HUES64 (cell line): ENCODE measurements at regions not wholly inside any gene's neighbourhood (a gene's known extent, or its start where the extent isn't known, plus 50 kb on each side); places are given as distances from the start of the nearest gene placed in this dataset.

Experiments used
- H3K27ac ChIP-seq: 2 replicates; pipeline ENCODE4 v1.7.0; 2013; ENCODE audit warnings: low read depth, low read length, inconsistent platforms
- H3K27me3 ChIP-seq: 2 replicates; pipeline ENCODE4 v1.6.1; 2013; ENCODE audit warnings: mild to moderate bottlenecking, low read length; ENCODE audit not compliant: insufficient read depth
- H3K36me3 ChIP-seq: 2 replicates; pipeline ENCODE4 v1.6.1; 2013; ENCODE audit warnings: mild to moderate bottlenecking, low read length; ENCODE audit not compliant: insufficient read depth
- H3K4me1 ChIP-seq: 2 replicates; pipeline ENCODE4 v1.6.1; 2013; ENCODE audit warnings: mild to moderate bottlenecking, low read length, moderate library complexity; ENCODE audit not compliant: insufficient read depth
- H3K4me3 ChIP-seq: 2 replicates; pipeline ENCODE4 v1.5.1; 2013; ENCODE audit warnings: mild to moderate bottlenecking, low read length, moderate library complexity
- H3K9ac ChIP-seq: 2 replicates; pipeline ENCODE4 v1.6.1; 2013; ENCODE audit warnings: mild to moderate bottlenecking, low read depth, low read length
- H3K9me3 ChIP-seq: 2 replicates; pipeline ENCODE4 v1.6.1; 2013; ENCODE audit warnings: low read depth, low read length; ENCODE audit not compliant: insufficient read depth
- WGBS: fragments of 150-250, 120-280 bp; methylation state at CpG from one replicate; pipeline ENCODE4 v1.1.7; 2013; ENCODE audit warnings: missing lambda C conversion rate; 5-methylcytosine and 5-hydroxymethylcytosine counted together

DNA sequence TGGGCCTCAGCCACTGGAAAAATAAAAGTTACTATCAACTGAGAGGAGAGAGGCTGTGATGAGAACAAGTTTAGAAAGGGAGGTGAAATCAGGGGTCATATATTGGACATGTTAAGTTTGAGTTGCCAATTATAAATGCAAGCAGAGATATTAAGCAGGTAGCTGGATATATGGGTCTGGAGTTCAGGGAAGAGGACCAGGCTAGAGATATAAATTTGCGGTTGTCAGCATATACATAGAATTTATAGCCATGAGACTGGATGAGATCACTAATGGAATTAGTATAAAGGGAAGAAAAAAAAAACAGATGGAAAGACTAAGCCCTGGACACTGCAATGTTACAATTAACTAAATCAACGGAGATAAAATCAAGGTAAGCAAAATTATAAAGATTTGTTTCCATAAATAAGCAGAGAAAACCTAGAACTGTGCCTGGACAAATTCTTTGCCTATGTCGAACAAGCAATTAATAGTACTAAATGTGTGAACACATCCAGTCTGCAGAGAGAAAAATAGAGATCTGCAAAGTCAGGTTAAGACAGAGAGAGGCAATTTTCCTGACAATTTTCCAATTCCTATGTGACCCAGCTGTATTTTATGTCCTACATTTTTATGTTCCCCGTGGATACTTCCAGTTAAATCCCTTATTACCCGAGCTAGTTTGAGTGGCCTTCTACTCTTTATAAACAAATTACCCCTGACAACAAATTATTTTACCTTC, 265.4 kb downstream of the GASK1B start:
- no peaks in the 10 kb centered on the region for H3K4me1 ChIP-seq
- no peak overlapping the region for H3K9ac ChIP-seq
- H3K36me3 ChIP-seq = no peaks in the 10 kb centered on the region
- H3K4me3 ChIP-seq = no peak overlapping the region
- H3K9me3 ChIP-seq = no peaks in the 10 kb centered on the region
- 95% methylated on average over 5 of the region's 5 CpGs for WGBS
- H3K27ac ChIP-seq = no peak overlapping the region
- no peaks in the 10 kb centered on the region for H3K27me3 ChIP-seq

GRCh38 chr4:157898836-157899605, 273.8 kb downstream of the GASK1B start:
- 90% methylated on average over 2 of the region's 3 CpGs for WGBS
- Histone ChIP-seq H3K27ac (no peak overlapping the region), H3K27me3 (no peaks in the 10 kb centered on the region), H3K9me3 (no peaks in the 10 kb centered on the region), H3K36me3 (no peaks in the 10 kb centered on the region), H3K4me1 (peaks cover 19% of the 10 kb centered on the region), H3K9ac (no peak overlapping the region), H3K4me3 (no peak overlapping the region)

DNA sequence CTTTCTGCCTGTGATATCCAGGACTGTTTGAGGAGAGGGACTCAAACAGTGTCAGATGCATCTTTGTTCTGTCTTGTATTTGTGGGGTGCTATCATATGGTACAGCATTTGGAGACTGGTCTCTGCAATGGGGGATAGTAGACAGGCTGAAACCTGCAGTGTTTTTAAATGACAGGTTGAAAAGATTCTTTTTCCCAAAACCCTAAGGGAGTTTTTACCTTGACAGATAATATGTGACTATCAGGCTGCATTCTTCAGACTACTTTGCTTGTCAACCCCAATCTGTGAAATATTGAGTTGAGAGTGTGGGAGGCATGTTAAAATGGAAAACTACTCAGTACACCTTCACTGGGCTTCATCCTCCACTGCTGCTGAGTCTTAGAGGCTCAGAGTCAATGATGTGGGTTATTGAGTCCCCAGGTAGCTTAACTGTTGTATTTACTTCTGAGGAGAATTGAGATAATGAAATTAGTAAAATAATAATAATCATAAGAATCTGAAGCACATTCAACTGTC, 274.9 kb downstream of the GASK1B start:
- Histone ChIP-seq H3K27ac (no peak overlapping the region), H3K27me3 (no peaks in the 10 kb centered on the region), H3K9ac (no peak overlapping the region), H3K9me3 (no peaks in the 10 kb centered on the region), H3K4me3 (no peak overlapping the region), H3K4me1 (peaks cover 19% of the 10 kb centered on the region), H3K36me3 (no peaks in the 10 kb centered on the region)

DNA sequence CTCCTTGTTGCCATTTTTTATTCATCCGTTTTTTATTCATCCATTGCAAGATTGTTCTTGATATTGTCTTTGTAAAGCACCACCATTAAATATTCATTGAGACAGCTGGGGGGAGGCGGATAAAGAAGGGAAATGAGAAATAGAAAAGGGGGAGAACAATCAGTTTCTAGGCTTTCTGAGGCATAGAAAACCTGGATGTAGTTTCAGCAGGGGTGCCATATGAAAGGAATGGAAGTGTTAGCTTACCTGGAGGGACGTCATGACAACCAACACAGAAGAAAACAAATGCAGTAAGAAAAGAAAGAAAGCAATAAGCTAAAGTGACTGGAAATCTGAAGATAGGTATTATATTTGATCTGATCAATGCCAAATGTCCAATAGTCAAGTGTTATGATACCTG, 276.1 kb downstream of the GASK1B start:
- WGBS = 89% methylated on average over 2 of the region's 3 CpGs
- Histone ChIP-seq H3K36me3 (no peaks in the 10 kb centered on the region), H3K9me3 (no peaks in the 10 kb centered on the region), H3K27me3 (no peaks in the 10 kb centered on the region), H3K4me1 (peaks cover 19% of the 10 kb centered on the region), H3K4me3 (no peak overlapping the region), H3K9ac (no peak overlapping the region), H3K27ac (no peak overlapping the region)

DNA sequence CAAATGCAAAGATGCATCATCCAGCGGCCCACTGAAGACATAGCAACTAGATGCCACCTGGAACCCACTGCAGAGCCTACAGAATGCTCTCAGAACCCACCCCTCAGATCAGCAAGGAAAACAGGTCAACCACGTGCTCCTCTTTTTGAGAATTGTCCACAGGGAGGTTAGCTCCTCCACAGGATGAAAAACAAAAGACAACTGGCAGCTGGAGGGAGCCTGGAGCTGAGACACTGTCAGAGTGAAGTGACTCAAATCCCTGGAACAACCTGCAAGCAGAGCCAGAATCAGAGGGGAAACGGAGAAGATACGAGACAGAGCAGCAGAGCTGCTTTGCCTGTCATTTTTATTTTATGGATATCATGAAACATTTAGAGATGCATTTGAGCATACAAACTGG, 277.6 kb downstream of the GASK1B start:
- Histone ChIP-seq H3K27ac (no peak overlapping the region), H3K4me3 (no peak overlapping the region), H3K9ac (no peak overlapping the region), H3K9me3 (no peaks in the 10 kb centered on the region), H3K27me3 (no peaks in the 10 kb centered on the region), H3K36me3 (no peaks in the 10 kb centered on the region), H3K4me1 (peaks cover 19% of the 10 kb centered on the region)
- 75% methylated on average over 4 of the region's 4 CpGs for WGBS

DNA sequence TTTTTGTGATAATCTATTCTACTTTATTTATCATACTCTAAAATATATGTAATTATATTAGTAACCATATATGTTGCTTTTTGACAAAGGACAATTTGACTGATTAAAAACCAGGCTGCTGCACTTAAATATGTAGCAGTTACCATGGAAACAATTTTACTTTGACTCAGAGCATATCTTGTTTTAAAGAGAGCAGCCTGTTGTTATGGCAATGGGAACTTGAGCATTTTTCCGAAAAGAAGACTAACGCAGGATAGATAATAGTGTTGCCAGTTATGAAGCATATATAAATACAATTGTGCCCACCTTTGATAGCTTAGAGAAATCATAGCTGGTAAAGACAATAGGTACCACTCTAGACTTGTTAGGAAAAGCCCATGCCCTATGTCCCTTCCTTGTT, 283.0 kb downstream of the GASK1B start:
- no peak overlapping the region for H3K27ac ChIP-seq
- H3K27me3 ChIP-seq = no peaks in the 10 kb centered on the region
- no peak overlapping the region for H3K4me3 ChIP-seq
- no peaks in the 10 kb centered on the region for H3K4me1 ChIP-seq
- H3K9ac ChIP-seq = no peak overlapping the region
- H3K36me3 ChIP-seq = no peaks in the 10 kb centered on the region
- 100% methylated on average over 2 of the region's 2 CpGs for WGBS
- no peaks in the 10 kb centered on the region for H3K9me3 ChIP-seq

- no peaks in the 10 kb centered on the region for H3K9me3 ChIP-seq
- no peak overlapping the region for H3K9ac ChIP-seq
- 85% methylated on average over 4 of the region's 4 CpGs for WGBS
- H3K36me3 ChIP-seq = no peaks in the 10 kb centered on the region
- no peaks in the 10 kb centered on the region for H3K4me1 ChIP-seq
- no peaks in the 10 kb centered on the region for H3K27me3 ChIP-seq
- no peak overlapping the region for H3K27ac ChIP-seq
- no peak overlapping the region for H3K4me3 ChIP-seq
These were observed 284.5 kb downstream of the GASK1B start for GRCh38 chr4:157888281-157888680.

GRCh38 chr4:157887316-157887715, 285.5 kb downstream of the GASK1B start:
- H3K4me3 ChIP-seq = no peak overlapping the region
- H3K27ac ChIP-seq = no peak overlapping the region
- no peak overlapping the region for H3K9ac ChIP-seq
- H3K9me3 ChIP-seq = no peaks in the 10 kb centered on the region
- no peaks in the 10 kb centered on the region for H3K27me3 ChIP-seq
- WGBS = 96% methylated on average over 3 of the region's 3 CpGs
- no peaks in the 10 kb centered on the region for H3K4me1 ChIP-seq
- H3K36me3 ChIP-seq = no peaks in the 10 kb centered on the region

DNA sequence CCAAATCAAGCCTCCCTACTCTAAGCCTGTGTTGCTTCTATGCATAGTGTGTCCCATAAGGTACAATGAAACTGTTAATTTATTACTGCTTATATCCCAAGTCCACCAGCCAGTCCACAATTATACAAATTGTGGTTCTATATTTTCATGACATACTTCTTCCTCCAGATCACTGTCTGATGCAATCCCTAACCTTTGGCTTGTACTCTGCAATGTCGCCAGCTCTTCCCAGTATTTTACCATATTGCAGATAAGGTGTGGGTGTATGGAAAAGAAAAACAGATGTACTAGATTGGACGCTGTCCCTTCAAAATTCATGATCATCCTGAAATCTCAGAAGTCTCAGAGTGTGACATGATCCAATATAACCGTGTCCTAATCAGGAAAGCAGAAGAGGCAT, 286.2 kb downstream of the GASK1B start:
- no peaks in the 10 kb centered on the region for H3K36me3 ChIP-seq
- 100% methylated on average over 2 of the region's 3 CpGs for WGBS
- H3K4me3 ChIP-seq = no peak overlapping the region
- no peak overlapping the region for H3K9ac ChIP-seq
- no peaks in the 10 kb centered on the region for H3K4me1 ChIP-seq
- H3K9me3 ChIP-seq = no peaks in the 10 kb centered on the region
- no peak overlapping the region for H3K27ac ChIP-seq
- H3K27me3 ChIP-seq = no peaks in the 10 kb centered on the region

DNA sequence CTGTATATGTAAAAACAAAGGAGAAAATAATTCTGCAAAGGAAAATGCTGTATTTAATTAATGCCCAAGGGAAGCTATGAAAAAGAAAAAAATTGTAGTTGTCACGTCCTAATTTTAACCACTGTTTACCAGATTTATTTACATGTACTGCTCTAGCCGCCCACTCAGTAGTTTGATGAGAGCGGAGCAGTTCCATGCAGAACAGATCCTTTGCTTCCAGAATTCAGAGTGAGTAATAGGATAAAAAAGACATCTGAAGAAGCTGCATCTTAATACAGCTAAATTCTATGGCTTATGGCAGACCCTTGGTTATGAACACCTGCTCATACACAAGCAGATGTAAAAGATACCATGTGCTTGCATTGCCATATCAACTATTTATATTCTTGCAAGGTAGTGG, 287.0 kb downstream of the GASK1B start:
- Histone ChIP-seq H3K9ac (no peak overlapping the region), H3K4me3 (no peak overlapping the region), H3K4me1 (no peaks in the 10 kb centered on the region), H3K27ac (no peak overlapping the region), H3K27me3 (no peaks in the 10 kb centered on the region), H3K36me3 (no peaks in the 10 kb centered on the region), H3K9me3 (no peaks in the 10 kb centered on the region)
- WGBS = 75% methylated on average over 3 of the region's 3 CpGs

- H3K9me3 ChIP-seq = no peaks in the 10 kb centered on the region
- no peaks in the 10 kb centered on the region for H3K4me1 ChIP-seq
- H3K4me3 ChIP-seq = no peak overlapping the region
- H3K9ac ChIP-seq = no peak overlapping the region
- H3K36me3 ChIP-seq = no peaks in the 10 kb centered on the region
- no peaks in the 10 kb centered on the region for H3K27me3 ChIP-seq
- H3K27ac ChIP-seq = no peak overlapping the region
These were observed 289.9 kb downstream of the GASK1B start for GRCh38 chr4:157882901-157883300.
